Frontal cortex (tissue), 3 donors: ENCODE measurements at regions not wholly inside any gene's neighbourhood (a gene's known extent, or its start where the extent isn't known, plus 50 kb on each side); places are given as distances from the start of the nearest gene placed in this dataset.
"Not testable (repeated sequence)": the region's sequence is repeated elsewhere in the genome, so short reads cannot be mapped to it uniquely, and the experiment has no call there.

Experiments used
- DNase-seq, 2 donors: peaks; one replicate each; pipeline ENCODE4 v3.0.0; 2012; ENCODE audit warnings: low spot score in 2 of 2
- FAIRE-seq: peaks from 2 replicates; lab custom pipeline; 2012; peaks lifted over from hg19 to GRCh38; lab: Jason Lieb, UNC
- donor health status: control.
- donor health status: control.
- donor health status: control.

DNA sequence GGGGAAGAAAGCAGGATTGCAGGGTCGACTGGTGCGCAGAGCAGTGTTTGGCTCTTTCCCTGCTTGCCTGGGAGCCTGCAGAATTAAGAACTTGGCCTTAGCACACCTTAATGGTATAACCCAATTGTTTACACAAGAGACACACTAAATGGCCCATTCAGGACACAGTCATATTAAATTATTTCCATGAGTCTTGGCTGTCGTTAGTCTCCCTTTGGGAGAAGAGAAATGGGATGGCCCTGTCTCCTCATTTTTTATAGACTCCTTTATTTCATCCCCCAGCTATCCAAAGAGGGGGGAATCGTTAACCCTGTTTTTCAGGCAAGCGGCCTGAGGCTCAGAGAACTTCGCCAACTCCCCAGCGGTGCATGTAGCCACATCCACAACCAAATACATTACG lies 282.5 kb downstream of the SUCLA2 start:
- no peak for FAIRE-seq
- DNase-seq, result no peak

- FAIRE-seq, result no peak
- DNase-seq, result no peak
Measured at GRCh38 chr13:47708386-47708785, 292.7 kb downstream of the SUCLA2 start.

- FAIRE-seq (no peak), DNase-seq (no peak)
Measured at GRCh38 chr13:47707414-47707813, 293.7 kb downstream of the SUCLA2 start.

DNA sequence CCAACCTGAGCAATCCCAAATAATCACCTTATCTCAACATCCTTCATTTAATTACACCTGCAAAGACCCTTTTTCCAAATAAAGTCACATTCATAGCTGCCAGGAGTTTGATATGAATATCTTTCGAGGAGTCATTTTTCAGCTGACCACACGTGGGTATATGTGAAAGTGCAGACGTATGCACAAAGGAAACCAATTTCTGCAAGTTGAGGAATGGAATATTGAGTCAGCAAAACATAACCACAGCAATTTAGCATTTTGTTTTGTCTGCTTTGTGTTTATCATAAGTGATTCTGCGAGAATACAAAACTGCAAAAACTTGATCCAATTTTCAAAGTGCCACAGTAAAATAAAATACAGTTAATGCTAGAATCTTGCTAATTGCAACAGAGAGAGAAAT lies 295.9 kb downstream of the SUCLA2 start:
- FAIRE-seq (no peak), DNase-seq (no peak)

DNA sequence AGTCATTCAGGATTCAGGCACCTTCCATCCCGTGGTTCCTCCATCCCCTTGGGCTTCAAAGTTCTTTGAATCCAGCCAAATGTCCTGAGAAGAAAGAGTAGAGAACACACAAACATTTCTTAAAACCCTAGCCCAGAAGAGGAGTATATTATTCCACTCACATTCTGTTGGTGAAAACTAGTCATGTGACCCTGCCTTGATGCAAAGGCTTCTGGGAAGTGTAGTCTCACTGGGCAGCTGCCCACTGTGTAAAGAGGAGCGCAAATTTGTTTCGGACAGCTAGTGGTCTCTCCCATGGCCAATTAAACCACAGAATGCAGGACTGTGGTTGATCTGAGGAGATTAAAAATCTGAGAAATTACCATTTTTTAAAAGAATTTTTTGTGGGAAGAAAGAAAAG lies 304.4 kb downstream of the SUCLA2 start:
- FAIRE-seq, result no peak

GRCh38 chr13:47687577-47687976 lies 313.5 kb downstream of the SUCLA2 start:
- DNase-seq (no peak), FAIRE-seq (no peak)

More for the DNA sequence above, 304.4 kb downstream of the SUCLA2 start:
- DNase-seq, result no peak

GRCh38 chr13:47685156-47685555 lies 315.9 kb downstream of the SUCLA2 start:
- not testable (repeated sequence) for FAIRE-seq, DNase-seq

DNA sequence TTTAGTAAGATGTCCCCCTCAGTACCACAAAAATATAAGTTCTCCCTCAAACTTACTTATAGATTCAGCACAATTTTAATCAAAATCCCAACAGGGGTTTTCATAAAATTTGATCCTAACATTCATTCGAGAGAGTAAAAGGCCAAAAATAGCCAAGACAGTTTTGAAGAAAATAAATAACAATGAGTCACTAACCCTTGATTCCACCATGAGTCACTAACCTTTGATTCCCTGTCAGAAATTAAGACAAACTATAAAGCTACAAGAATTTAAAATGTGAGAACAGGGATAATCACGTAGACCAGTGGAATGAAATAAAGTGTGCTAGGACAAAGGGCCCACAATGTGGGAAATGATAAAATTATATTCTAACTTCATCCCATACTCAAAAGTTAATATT lies 320.3 kb downstream of the SUCLA2 start:
- no peak for FAIRE-seq
- no peak for DNase-seq

- no peak for FAIRE-seq
Measured at GRCh38 chr13:47679401-47679800, 321.7 kb downstream of the SUCLA2 start.

GRCh38 chr13:47678201-47678968 lies 322.7 kb downstream of the SUCLA2 start:
- DNase-seq (no peak), FAIRE-seq (no peak)

More at GRCh38 chr13:47679401-47679800, 321.7 kb downstream of the SUCLA2 start:
- DNase-seq, result no peak

- DNase-seq (no peak), FAIRE-seq (no peak)
Measured at GRCh38 chr13:47675871-47676270, 325.2 kb downstream of the SUCLA2 start.

DNA sequence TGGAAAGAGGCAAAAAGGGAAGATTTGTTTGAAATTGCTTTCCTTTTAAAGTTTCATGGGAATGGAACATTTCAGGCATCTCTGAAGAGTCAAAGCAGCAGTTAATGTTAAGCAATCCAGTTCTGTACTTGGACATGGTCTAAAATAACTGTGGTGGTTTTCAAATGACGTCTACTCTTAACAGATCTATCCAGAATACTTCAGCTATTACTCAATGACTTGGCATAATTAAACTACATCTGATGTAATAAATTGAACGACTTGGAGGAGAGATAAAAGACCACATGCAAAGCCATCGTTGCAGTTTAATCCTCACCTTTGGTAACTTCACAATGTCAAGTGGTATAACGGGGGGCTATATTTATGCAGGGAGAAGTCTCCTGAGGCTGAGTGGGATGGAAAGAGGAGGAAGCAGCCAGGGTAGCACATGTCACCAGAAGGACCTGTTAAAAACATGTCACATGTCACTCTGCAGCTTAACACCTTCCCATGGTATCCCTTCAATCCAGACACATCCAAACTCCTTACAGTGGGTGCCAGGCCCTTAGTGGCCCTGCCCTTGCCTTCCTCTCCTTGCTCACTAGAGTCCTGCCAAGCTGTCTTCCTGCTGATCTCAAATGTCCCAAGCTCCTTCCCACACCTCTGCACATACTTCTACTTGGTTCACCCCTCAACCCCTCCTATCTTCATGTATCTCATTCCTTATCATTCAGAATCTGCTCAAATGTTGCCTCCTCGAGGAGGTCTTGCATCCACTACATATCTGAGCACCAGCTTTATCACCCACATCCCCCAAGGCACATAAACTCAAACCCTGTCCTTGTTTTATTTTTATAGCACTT lies 327.8 kb downstream of the SUCLA2 start:
- DNase-seq (no peak), FAIRE-seq (no peak)

GRCh38 chr13:47672245-47673008 lies 328.6 kb downstream of the SUCLA2 start:
- FAIRE-seq, result no peak
- no peak for DNase-seq

GRCh38 chr13:47671776-47672175 lies 329.3 kb downstream of the SUCLA2 start:
- DNase-seq (no peak), FAIRE-seq (no peak)

GRCh38 chr13:47665043-47665442 lies 336.0 kb downstream of the SUCLA2 start:
- no peak for DNase-seq

DNA sequence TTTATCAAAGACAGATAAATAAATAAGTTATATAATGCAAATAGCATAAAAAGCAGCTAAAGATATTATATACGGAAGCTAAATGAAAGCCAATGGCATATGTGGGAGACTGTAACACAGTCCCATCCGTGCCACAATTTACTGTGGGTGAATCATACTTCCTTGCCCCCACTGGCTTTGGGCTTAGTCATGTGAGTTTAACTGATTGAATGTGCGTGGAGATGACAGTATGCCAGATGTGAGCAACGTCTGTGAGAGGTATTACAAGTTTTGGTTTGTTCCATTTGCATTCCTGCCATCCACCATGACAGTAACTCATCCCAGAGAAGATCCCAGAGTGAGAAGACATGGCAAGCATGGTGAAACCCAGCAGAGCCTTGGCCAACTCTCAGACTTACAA lies 340.0 kb downstream of the SUCLA2 start:
- no peak for FAIRE-seq
- no peak for DNase-seq

More at GRCh38 chr13:47665043-47665442, 336.0 kb downstream of the SUCLA2 start:
- FAIRE-seq, result no peak

- DNase-seq (no peak), FAIRE-seq (no peak)
Measured at GRCh38 chr13:47656651-47657050, 344.4 kb downstream of the SUCLA2 start.

GRCh38 chr13:47650209-47650608 lies 350.9 kb downstream of the SUCLA2 start:
- DNase-seq (no peak), FAIRE-seq (no peak)

GRCh38 chr13:47647001-47647400 lies 354.1 kb downstream of the SUCLA2 start:
- FAIRE-seq (no peak), DNase-seq (no peak)

DNA sequence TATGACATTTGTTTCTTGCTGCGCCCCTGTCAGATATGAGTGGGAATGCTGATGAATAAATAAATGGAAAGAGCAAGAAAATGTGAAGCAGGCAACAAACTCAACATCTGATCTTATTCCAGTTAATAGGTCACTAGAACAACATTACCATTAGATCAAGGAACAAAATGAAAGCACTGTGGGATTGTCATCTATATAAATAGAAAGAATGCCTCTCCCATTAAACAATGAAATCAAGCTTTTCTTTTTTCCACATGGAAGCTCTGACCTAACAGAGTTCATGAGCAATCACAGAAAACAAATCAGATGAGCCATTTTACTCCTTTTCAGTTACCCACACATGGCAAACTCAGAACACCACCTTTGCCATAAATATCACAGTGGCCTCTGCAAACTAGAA lies 354.8 kb downstream of the SUCLA2 start:
- FAIRE-seq (no peak), DNase-seq (no peak)
